Transverse colon (tissue), 4 donors: ENCODE measurements at regions not wholly inside any gene's neighbourhood (a gene's known extent, or its start where the extent isn't known, plus 50 kb on each side); places are given as distances from the start of the nearest gene placed in this dataset.

Source experiments
- DNase-seq: peaks from one replicate; pipeline ENCODE4 v3.0.0-alpha.2; 2019
- H3K27ac ChIP-seq, 4 donors: fragments of 200-600 bp; sonication (generic); 2 replicates each; pipeline ENCODE4 v1.5.1; 2016 to 2018; ENCODE audit warnings: inconsistent platforms in 4 of 4
- H3K27me3 ChIP-seq: fragments of 200-600 bp; sonication (generic); 2 replicates; pipeline ENCODE4 v1.5.1; 2017; ENCODE audit warnings: inconsistent platforms
- H3K36me3 ChIP-seq, 4 donors: fragments of 200-600 bp; sonication (generic); 2 replicates each; pipeline ENCODE4 v1.5.1; 2017 to 2019; ENCODE audit warnings: inconsistent platforms in 4 of 4
- H3K4me1 ChIP-seq, 4 donors: fragments of 200-600 bp; sonication (generic); 2 replicates each; pipeline ENCODE4 v1.5.1; 2017 to 2020; ENCODE audit warnings: inconsistent platforms in 4 of 4
- H3K4me3 ChIP-seq, 4 donors: fragments of 200-600 bp; sonication (generic); 1 replicate in 1 of 4; 2 replicates in 3 of 4; pipeline versions ENCODE4 v1.5.1 to v1.6.1; 2017 to 2019; ENCODE audit warnings: inconsistent platforms in 4 of 4
- H3K9me3 ChIP-seq, 2 donors: fragments of 200-600 bp; sonication (generic); 2 replicates each; pipeline ENCODE4 v1.5.1; 2017 to 2019; ENCODE audit warnings: inconsistent platforms in 2 of 2
- CTCF ChIP-seq, 5 experiments: fragments of 200-600 bp in 3 of 5; fragments of 450-650 bp in 2 of 5; sonication (generic) in 3 of 5; IDR thresholded peaks; 1 replicate in 2 of 5; 2 replicates in 3 of 5; pipeline ENCODE4 v1.5.1; 2016 to 2017; ENCODE audit warnings: antibody characterized with exemption in 5 of 5, inconsistent platforms in 3 of 5, mild to moderate bottlenecking in 2 of 5, moderate library complexity in 1 of 5
- EP300 ChIP-seq: sonication (generic); formaldehyde crosslinking; IDR thresholded peaks from one replicate; pipeline ENCODE4 v1.6.1; 2017; ENCODE audit warnings: antibody characterized with exemption, low read depth
- POLR2A ChIP-seq: fragments of 450-650 bp; IDR thresholded peaks from one replicate; pipeline ENCODE4 v1.6.1; 2016; ENCODE audit warnings: antibody characterized with exemption, mild to moderate bottlenecking, moderate library complexity
- POLR2AphosphoS5 ChIP-seq, 3 donors: sonication (generic); formaldehyde crosslinking; IDR thresholded peaks; one replicate each; pipeline ENCODE4 v1.6.1; 2016; ENCODE audit warnings: antibody characterized with exemption in 3 of 3
- WGBS, 2 donors: methylation state at CpG; one replicate each; pipeline ENCODE4 v1.1.5; 2018; ENCODE audit warnings: low coverage in 1 of 2; 5-methylcytosine and 5-hydroxymethylcytosine counted together
- in situ Hi-C, 4 donors: fragments of 200-750 bp; cut with MboI; loops; one replicate each; pipeline versions ENCODE4 v1.15.0 to v1.15.1; 2017; ENCODE audit warnings: low sequenced_read_pairs in 3 of 4, low pct_ligation_motif_present in 1 of 4, low pct_unique_long_range_greater_than_20kb in 1 of 4
- intact Hi-C: fragments of 100-400 bp; cut with DNase I; formaldehyde crosslinking; loops from one replicate; pipeline ENCODE4 v1.15.1; 2023; ENCODE audit warnings: low total_unique reads

DNA sequence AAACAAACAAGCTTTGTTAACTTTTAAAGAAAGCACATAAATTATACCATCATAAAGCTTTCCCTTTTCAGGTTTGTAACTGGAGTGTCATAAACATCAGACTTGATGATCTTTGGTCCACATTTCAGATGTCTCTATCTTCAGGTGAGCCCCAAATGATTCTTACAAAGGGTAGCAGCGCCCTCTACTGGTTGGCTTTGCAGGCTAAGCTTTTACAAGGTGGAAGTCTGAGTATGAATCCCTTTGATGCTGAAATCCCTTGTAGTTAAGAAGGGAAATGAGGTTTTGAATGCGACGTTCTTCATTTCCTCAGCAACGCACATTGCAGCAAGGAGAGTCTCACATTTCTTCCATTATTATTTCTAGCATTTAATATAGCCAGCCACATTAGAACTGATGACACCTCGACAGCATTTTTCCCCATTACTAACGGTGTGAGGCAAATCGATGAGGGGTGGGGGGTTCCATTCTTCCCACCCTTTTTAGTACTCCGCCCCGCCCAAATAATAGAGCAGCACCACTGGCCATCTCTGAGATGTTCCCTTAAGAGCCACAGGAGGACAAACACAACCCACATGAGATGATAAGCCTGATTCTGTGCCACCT, 126.3 kb upstream of the NT5E start:
- DNase-seq, result peak; percentile 80
- intact Hi-C loops (no loop called here), in situ Hi-C loops (loop anchor here in 2 of 4 donors (10.0 to 25.0 kb wide), 2 partner anchors 899 to 911 kb away; no protein-coding TSS in a partner anchor)
- H3K4me1 ChIP-seq, result no peaks in the 10 kb centered on the region
- no peak overlapping the region for H3K27ac ChIP-seq
- TF ChIP-seq EP300, result no peak
- peak; percentile 67 to 80 (median 69) for TF ChIP-seq CTCF (IDR thresholded peaks at IDR 0.05)
- no peak for TF ChIP-seq POLR2A
- no peak for TF ChIP-seq POLR2AphosphoS5 (IDR thresholded peaks at IDR 0.05)
- no peaks in the 10 kb centered on the region for H3K9me3 ChIP-seq
- 22 to 33% methylated on average over 6 to 9 of the region's 9 CpGs for WGBS, 2 donors
- H3K27me3 ChIP-seq, result peaks cover 5% of the 10 kb centered on the region
- H3K36me3 ChIP-seq, result no peaks in the 10 kb centered on the region
- H3K4me3 ChIP-seq, result no peak overlapping the region

GRCh38 chr6:85322446-85323105, 127.3 kb upstream of the NT5E start:
- WGBS, 2 donors, result 38 to 40% methylated on average over 2 of the region's 2 CpGs
- intact Hi-C loops, result no loop called here
- H3K27me3 ChIP-seq, result peaks cover 5% of the 10 kb centered on the region
- H3K27ac ChIP-seq, result no peak overlapping the region
- DNase-seq, result no peak
- H3K36me3 ChIP-seq, result no peaks in the 10 kb centered on the region
- no peak overlapping the region for H3K4me3 ChIP-seq
- TF ChIP-seq POLR2A (no peak), EP300 (no peak), POLR2AphosphoS5 (IDR thresholded peaks at IDR 0.05) (no peak), CTCF (IDR thresholded peaks at IDR 0.05) (no peak)
- H3K4me1 ChIP-seq, result no peaks in the 10 kb centered on the region
- in situ Hi-C loops, result loop anchor here in 2 of 4 donors (10.0 to 25.0 kb wide), 2 partner anchors 898 to 910 kb away; no protein-coding TSS in a partner anchor
- peaks cover 0 to 3% of the 10 kb centered on the region in 2 donors for H3K9me3 ChIP-seq

DNA sequence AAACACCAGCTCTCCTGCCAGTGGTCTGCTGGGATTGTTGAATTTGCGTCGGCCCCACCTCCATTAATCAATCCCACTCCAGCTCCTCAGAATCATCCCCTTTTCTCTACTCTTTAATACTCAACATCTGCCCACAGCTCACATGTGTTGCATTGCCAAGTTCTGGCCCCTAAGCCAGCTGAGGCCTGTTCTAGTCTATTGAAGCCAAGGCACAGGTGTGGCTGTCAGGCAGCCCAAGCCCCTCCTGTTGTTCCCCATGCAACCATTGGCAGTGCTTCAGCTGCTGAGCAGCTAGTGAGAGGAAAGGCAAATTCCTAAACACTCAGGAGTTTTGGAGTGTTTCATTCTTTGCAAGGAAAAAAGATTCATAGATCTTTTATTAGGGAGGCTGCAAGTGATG, 128.0 kb upstream of the NT5E start:
- in situ Hi-C loops (loop anchor here in 2 of 4 donors (10.0 to 25.0 kb wide), 2 partner anchors 897 to 910 kb away; no protein-coding TSS in a partner anchor), intact Hi-C loops (no loop called here)
- Histone ChIP-seq H3K27ac (no peak overlapping the region), H3K36me3 (no peaks in the 10 kb centered on the region), H3K4me3 (no peak overlapping the region), H3K4me1 (no peaks in the 10 kb centered on the region), H3K27me3 (peaks cover 5% of the 10 kb centered on the region), H3K9me3 (peaks cover 0 to 3% of the 10 kb centered on the region in 2 donors)
- TF ChIP-seq EP300, result no peak
- no peak for TF ChIP-seq CTCF (IDR thresholded peaks at IDR 0.05)
- TF ChIP-seq POLR2A, result no peak
- TF ChIP-seq POLR2AphosphoS5 (IDR thresholded peaks at IDR 0.05), result no peak
- no peak for DNase-seq
- WGBS, 2 donors, result 75 to 95% methylated on average over 2 of the region's 2 CpGs

DNA sequence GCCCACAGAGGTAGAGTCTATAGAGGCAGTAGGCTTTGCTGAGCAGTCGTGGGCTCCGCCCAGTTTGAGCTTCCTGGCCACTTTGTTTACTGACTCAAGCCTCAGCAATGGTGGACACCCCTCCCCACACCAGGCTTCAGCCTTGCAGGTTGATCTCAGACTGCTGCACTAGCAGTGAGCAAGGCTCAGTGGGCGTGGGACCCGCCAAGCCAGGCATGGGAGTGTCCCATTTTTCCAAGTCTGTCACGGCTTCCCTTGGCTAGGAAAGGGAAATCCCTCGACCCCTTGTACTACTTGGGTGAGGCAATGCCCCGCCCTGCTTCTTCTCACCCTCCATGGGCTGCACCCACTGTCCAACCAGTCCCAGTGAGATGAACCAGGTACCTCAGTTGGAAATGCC, 135.3 kb upstream of the NT5E start:
- in situ Hi-C loops, result loop anchor here in 1 of 4 donors (25.0 kb wide), 1 partner anchor 902 kb away; no protein-coding TSS in a partner anchor
- Histone ChIP-seq H3K4me3 (no peak overlapping the region), H3K9me3 (peaks cover 0 to 3% of the 10 kb centered on the region in 2 donors), H3K27ac (no peak overlapping the region), H3K36me3 (no peaks in the 10 kb centered on the region), H3K4me1 (no peaks in the 10 kb centered on the region), H3K27me3 (no peaks in the 10 kb centered on the region)
- intact Hi-C loops, result no loop called here
- WGBS, 2 donors, result 57% methylated on average over 7 of the region's 7 CpGs; no CpG with 5 or more reads in 1 of the 2 donors
- TF ChIP-seq POLR2A (no peak), CTCF (IDR thresholded peaks at IDR 0.05) (no peak), POLR2AphosphoS5 (IDR thresholded peaks at IDR 0.05) (no peak), EP300 (no peak)
- no peak for DNase-seq
